ENCODE measurements at regions not wholly inside any gene's neighbourhood (a gene's known extent, or its start where the extent isn't known, plus 50 kb on each side); places are given as distances from the start of the nearest gene placed in this dataset.

DNA sequence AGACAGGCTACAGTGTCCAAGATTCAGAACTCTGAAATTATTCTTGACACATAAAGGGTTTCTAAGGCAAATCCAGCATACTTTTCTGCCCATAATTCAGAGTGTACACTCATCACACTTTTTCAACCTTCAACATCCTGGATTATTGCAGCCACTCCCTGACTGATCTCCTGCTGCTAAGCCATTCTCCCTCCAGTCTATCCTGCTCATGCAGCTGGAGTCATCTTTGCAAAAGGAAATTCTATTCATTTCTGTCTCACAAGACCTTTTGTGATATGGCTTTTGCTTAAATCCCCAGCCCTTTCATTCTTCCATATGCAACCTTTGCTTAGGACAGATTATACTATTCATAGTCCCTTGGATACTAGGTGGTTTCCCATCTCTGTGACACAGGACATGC is 236.1 kb upstream of the LDB2 start:
- TF ChIP-seq CTCF (IDR thresholded peaks at IDR 0.05) = no peak
- no peak for TF ChIP-seq POLR2A (IDR thresholded peaks at IDR 0.05)

Measured in prostate gland (tissue), 2 donors.